ENCODE measurements at regions not wholly inside any gene's neighbourhood (a gene's known extent, or its start where the extent isn't known, plus 50 kb on each side); places are given as distances from the start of the nearest gene placed in this dataset.

- Histone ChIP-seq H3K9me3 (no peaks in the 10 kb centered on the region), H3K4me3 (no peak overlapping the region), H3K36me3 (no peaks in the 10 kb centered on the region), H3K27me3 (no peaks in the 10 kb centered on the region), H3K4me1 (no peaks in the 10 kb centered on the region), H3K27ac (no peak overlapping the region)
- TF ChIP-seq CTCF (IDR thresholded peaks at IDR 0.05), result no peak
- intact Hi-C loops (cut with DNase I), result no loop called here
- ATAC-seq (no peak), DNase-seq (no peak)
Measured at GRCh38 chr7:41847151-41847550, 144.3 kb upstream of the INHBA start.

- Histone ChIP-seq H3K36me3 (no peaks in the 10 kb centered on the region), H3K9me3 (no peaks in the 10 kb centered on the region), H3K27me3 (no peaks in the 10 kb centered on the region), H3K4me3 (no peak overlapping the region), H3K4me1 (no peaks in the 10 kb centered on the region), H3K27ac (no peak overlapping the region)
- TF ChIP-seq CTCF (IDR thresholded peaks at IDR 0.05), result no peak
- intact Hi-C loops (cut with DNase I), result no loop called here
- ATAC-seq (no peak), DNase-seq (no peak)
Measured at GRCh38 chr7:41842956-41843355, 140.1 kb upstream of the INHBA start.

GRCh38 chr7:41837916-41838315 is 135.0 kb upstream of the INHBA start:
- no peak for TF ChIP-seq CTCF (IDR thresholded peaks at IDR 0.05)

GRCh38 chr7:41835976-41836530 is 133.2 kb upstream of the INHBA start:
- DNase-seq, result no peak
- Histone ChIP-seq H3K4me1 (no peaks in the 10 kb centered on the region), H3K36me3 (no peaks in the 10 kb centered on the region), H3K4me3 (no peak overlapping the region), H3K27ac (no peak overlapping the region), H3K9me3 (no peaks in the 10 kb centered on the region), H3K27me3 (no peaks in the 10 kb centered on the region)
- no peak for ATAC-seq
- intact Hi-C loops (cut with DNase I), result no loop called here
- no peak for TF ChIP-seq CTCF (IDR thresholded peaks at IDR 0.05)

More at GRCh38 chr7:41837916-41838315, 135.0 kb upstream of the INHBA start:
- Histone ChIP-seq H3K27me3 (no peaks in the 10 kb centered on the region), H3K9me3 (no peaks in the 10 kb centered on the region), H3K36me3 (no peaks in the 10 kb centered on the region), H3K4me1 (no peaks in the 10 kb centered on the region), H3K4me3 (no peak overlapping the region), H3K27ac (no peak overlapping the region)
- no peak for DNase-seq
- ATAC-seq, result no peak
- intact Hi-C loops (cut with DNase I), result no loop called here

GRCh38 chr7:41834805-41835694 is 132.2 kb upstream of the INHBA start:
- Histone ChIP-seq H3K27ac (no peak overlapping the region), H3K27me3 (no peaks in the 10 kb centered on the region), H3K4me1 (no peaks in the 10 kb centered on the region), H3K9me3 (no peaks in the 10 kb centered on the region), H3K4me3 (no peak overlapping the region), H3K36me3 (no peaks in the 10 kb centered on the region)
- DNase-seq (no peak), ATAC-seq (no peak)
- TF ChIP-seq CTCF (IDR thresholded peaks at IDR 0.05), result no peak
- intact Hi-C loops (cut with DNase I), result no loop called here

Data from upper lobe of right lung (tissue), 1 donor.